ENCODE measurements at regions not wholly inside any gene's neighbourhood (a gene's known extent, or its start where the extent isn't known, plus 50 kb on each side); places are given as distances from the start of the nearest gene placed in this dataset.

GRCh38 chr5:30524428-30524827, 669.1 kb upstream of the CDH6 start:
- Histone ChIP-seq H4K20me1 (replicated peaks; ENCODE audit: insufficient read depth) (no peaks in the 10 kb centered on the region), H3K79me2 (replicated peaks; ENCODE audit: insufficient read depth) (no peaks in the 10 kb centered on the region), H3K27ac (ENCODE audit: low read depth) (no peak overlapping the region), H3K36me3 (ENCODE audit: insufficient read depth) (no peaks in the 10 kb centered on the region), H3K4me3 (no peak overlapping the region), H2AFZ (no peak overlapping the region), H3K27me3 (ENCODE audit: insufficient read depth) (no peaks in the 10 kb centered on the region), H3K4me2 (no peak overlapping the region), H3F3A (replicated peaks; ENCODE audit: low read depth) (no peaks in the 10 kb centered on the region), H3K4me1 (ENCODE audit: insufficient read depth) (peaks cover 6% of the 10 kb centered on the region; the same call in 1 of the 2 replicates), H3K9me2 (ENCODE audit: insufficient read depth) (no peaks in the 10 kb centered on the region)
- DNase-seq (ENCODE audit: low spot score): no peak
- TF ChIP-seq POLR2AphosphoS5 (IDR thresholded peaks at IDR 0.05; ENCODE audit: low read depth) (no peak), EZH2phosphoT487 (IDR thresholded peaks at IDR 0.05; ENCODE audit: unreplicated experiment) (no peak), NANOG (IDR thresholded peaks at IDR 0.05; ENCODE audit: borderline replicate concordance) (no peak), EZH2 (IDR thresholded peaks at IDR 0.05; ENCODE audit: low read depth, unreplicated experiment) (no peak), ZNF114 (CRISPR knock-in tag; IDR thresholded peaks at IDR 0.05) (no peak)
- Mint-ChIP-seq H3K4me1 (peaks cover 11% of the 10 kb centered on the region; the same call in 2 of the 3 replicates), H3K9me3 (peaks cover 2% of the 10 kb centered on the region; the same call in 1 of the 3 replicates), H3K27ac (no peak overlapping the region), H3K27me3 (ENCODE audit: insufficient read depth, low read depth, poor library complexity) (no peaks in the 10 kb centered on the region), H3K36me3 (ENCODE audit: low read depth) (no peaks in the 10 kb centered on the region), H3K4me3 (no peak overlapping the region)
- ATAC-seq: no peak

- H3K4me3 ChIP-seq: no peak overlapping the region
- H3K27ac ChIP-seq (ENCODE audit: low read depth): no peak overlapping the region
- no peaks in the 10 kb centered on the region for H4K20me1 ChIP-seq (replicated peaks; ENCODE audit: insufficient read depth)
- no peaks in the 10 kb centered on the region for H3K27me3 ChIP-seq (ENCODE audit: insufficient read depth)
- Mint-ChIP-seq H3K4me3 (no peak overlapping the region), H3K9me3 (no peaks in the 10 kb centered on the region), H3K4me1 (peaks cover 11% of the 10 kb centered on the region; the same call in 2 of the 3 replicates), H3K27ac (no peak overlapping the region), H3K27me3 (ENCODE audit: insufficient read depth, low read depth, poor library complexity) (no peaks in the 10 kb centered on the region), H3K36me3 (ENCODE audit: low read depth) (no peaks in the 10 kb centered on the region)
- peaks cover 6% of the 10 kb centered on the region; the same call in 1 of the 2 replicates for H3K4me1 ChIP-seq (ENCODE audit: insufficient read depth)
- TF ChIP-seq ETS1 (IDR thresholded peaks at IDR 0.05): no peak
- TF ChIP-seq EZH2phosphoT487 (IDR thresholded peaks at IDR 0.05; ENCODE audit: unreplicated experiment): no peak
- TF ChIP-seq ZNF331 (CRISPR knock-in tag; IDR thresholded peaks at IDR 0.05; ENCODE audit: low read depth): no peak
- TF ChIP-seq CREB1 (CRISPR knock-in tag; IDR thresholded peaks at IDR 0.05; ENCODE audit: low read depth): no peak
- TF ChIP-seq POLR2AphosphoS5 (IDR thresholded peaks at IDR 0.05; ENCODE audit: low read depth): no peak
- no peak for TF ChIP-seq REST (IDR thresholded peaks at IDR 0.05; ENCODE audit: unreplicated experiment)
- TF ChIP-seq ZNF114 (CRISPR knock-in tag; IDR thresholded peaks at IDR 0.05): no peak
- DNase-seq (ENCODE audit: low spot score): no peak
- ATAC-seq: no peak
- H3K79me2 ChIP-seq (replicated peaks; ENCODE audit: insufficient read depth): no peaks in the 10 kb centered on the region
- H3K4me2 ChIP-seq: no peak overlapping the region
- H3K9me2 ChIP-seq (ENCODE audit: insufficient read depth): no peaks in the 10 kb centered on the region
- no peak overlapping the region for H2AFZ ChIP-seq
- no peaks in the 10 kb centered on the region for H3F3A ChIP-seq (replicated peaks; ENCODE audit: low read depth)
- no peaks in the 10 kb centered on the region for H3K36me3 ChIP-seq (ENCODE audit: insufficient read depth)
Observed at GRCh38 chr5:30523061-30523460, 670.4 kb upstream of the CDH6 start.

All from GM23338 (cell line).